ENCODE measurements at regions not wholly inside any gene's neighbourhood (a gene's known extent, or its start where the extent isn't known, plus 50 kb on each side); places are given as distances from the start of the nearest gene placed in this dataset.
"Not testable (repeated sequence)": the region's sequence is repeated elsewhere in the genome, so short reads cannot be mapped to it uniquely, and the experiment has no call there.

DNA sequence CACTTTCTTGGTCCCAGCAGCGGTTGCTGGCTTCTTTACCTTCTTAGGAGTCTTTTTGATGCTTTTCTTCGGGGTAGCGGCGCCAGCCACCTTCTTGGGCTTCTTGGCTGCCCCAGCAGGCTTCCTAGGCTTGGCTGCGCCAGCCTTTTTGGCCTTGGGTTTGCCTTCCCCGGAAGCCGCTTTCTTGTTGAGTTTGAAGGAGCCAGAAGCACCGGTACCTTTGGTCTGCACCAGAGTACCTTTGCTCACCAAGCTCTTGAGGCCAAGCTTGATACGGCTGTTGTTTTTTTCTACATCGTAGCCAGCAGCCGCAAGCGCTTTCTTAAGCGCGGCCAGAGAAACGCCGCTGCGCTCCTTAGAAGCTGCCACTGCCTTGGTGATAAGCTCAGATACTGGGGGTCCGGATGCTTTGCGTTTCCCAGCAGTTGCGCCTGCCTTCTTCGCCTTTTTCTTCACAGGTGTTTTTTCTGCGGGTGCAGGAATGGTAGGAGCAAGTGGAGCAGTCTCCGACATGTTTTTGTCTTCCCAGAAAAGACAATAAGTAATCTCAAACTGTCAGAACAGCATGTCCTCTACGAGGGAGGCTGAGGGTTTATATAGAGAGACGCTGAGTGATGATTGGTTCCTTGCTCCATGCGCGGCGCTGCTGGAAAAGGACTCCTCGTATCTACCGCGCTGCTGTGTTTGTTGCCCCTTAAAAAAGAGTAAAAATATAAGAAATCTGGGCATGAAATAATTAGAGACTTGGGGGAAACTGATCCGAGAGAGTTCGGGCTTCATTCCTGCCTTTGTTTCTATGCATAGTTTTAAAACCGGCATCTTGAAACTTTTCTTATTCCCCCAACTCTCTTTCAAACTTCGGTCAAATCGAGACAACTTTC is 130.3 kb upstream of the BTN3A2 start:
- Histone ChIP-seq H4K20me1 (ENCODE audit: control insufficient read depth, insufficient read depth, low read depth, low read length) (no peaks in the 10 kb centered on the region), H3K27ac (ENCODE audit: low read depth, low read length) (peak overlapping the region; percentile 91), H3F3A (ENCODE audit: control insufficient read depth, insufficient read depth) (peaks cover 51% of the 10 kb centered on the region), H3K4me3 (ENCODE audit: low read length) (peak overlapping the region; percentile 71), H3K36me3 (ENCODE audit: control insufficient read depth, low read length) (no peaks in the 10 kb centered on the region), H3K4me1 (ENCODE audit: control insufficient read depth, low read length) (peaks cover 53% of the 10 kb centered on the region), H3K4me2 (ENCODE audit: low read length) (peak overlapping the region; percentile 73), H3K9me3 (ENCODE audit: control insufficient read depth, insufficient read depth, low read length) (no peaks in the 10 kb centered on the region), H3K27me3 (ENCODE audit: control insufficient read depth, low read length) (no peaks in the 10 kb centered on the region), H3K9me2 (replicated peaks; ENCODE audit: control insufficient read depth, low read length) (no peaks in the 10 kb centered on the region), H3K79me2 (ENCODE audit: control insufficient read depth, low read length) (no peaks in the 10 kb centered on the region)
- TF ChIP-seq CTCF (IDR thresholded peaks at IDR 0.05; ENCODE audit: low read depth, low read length, poor library complexity, severe bottlenecking) = no peak
- no peak for TF ChIP-seq EZH2phosphoT487 (IDR thresholded peaks at IDR 0.05; ENCODE audit: borderline replicate concordance, low read length)

GRCh38 chr6:26235302-26235670 is 129.7 kb upstream of the BTN3A2 start:
- Histone ChIP-seq H3K79me2 (ENCODE audit: control insufficient read depth, low read length) (no peaks in the 10 kb centered on the region), H3K4me3 (ENCODE audit: low read length) (peak overlapping the region; percentile 71), H3K9me3 (ENCODE audit: control insufficient read depth, insufficient read depth, low read length) (no peaks in the 10 kb centered on the region), H4K20me1 (ENCODE audit: control insufficient read depth, insufficient read depth, low read depth, low read length) (no peaks in the 10 kb centered on the region), H3K4me1 (ENCODE audit: control insufficient read depth, low read length) (peaks cover 59% of the 10 kb centered on the region), H3K9me2 (replicated peaks; ENCODE audit: control insufficient read depth, low read length) (no peaks in the 10 kb centered on the region), H3K27ac (ENCODE audit: low read depth, low read length) (peak overlapping the region; percentile 91), H3F3A (ENCODE audit: control insufficient read depth, insufficient read depth) (peaks cover 50% of the 10 kb centered on the region), H3K36me3 (ENCODE audit: control insufficient read depth, low read length) (no peaks in the 10 kb centered on the region), H3K4me2 (ENCODE audit: low read length) (peak overlapping the region; percentile 73), H3K27me3 (ENCODE audit: control insufficient read depth, low read length) (no peaks in the 10 kb centered on the region)
- no peak for TF ChIP-seq EZH2phosphoT487 (IDR thresholded peaks at IDR 0.05; ENCODE audit: borderline replicate concordance, low read length)
- TF ChIP-seq CTCF (IDR thresholded peaks at IDR 0.05; ENCODE audit: low read depth, low read length, poor library complexity, severe bottlenecking) = no peak

GRCh38 chr6:26239415-26239814 is 125.6 kb upstream of the BTN3A2 start:
- H3K79me2 ChIP-seq (ENCODE audit: control insufficient read depth, low read length); H3K9me2 ChIP-seq (replicated peaks; ENCODE audit: control insufficient read depth, low read length); H3K27me3 ChIP-seq (ENCODE audit: control insufficient read depth, low read length); H3K36me3 ChIP-seq (ENCODE audit: control insufficient read depth, low read length); H4K20me1 ChIP-seq (ENCODE audit: control insufficient read depth, insufficient read depth, low read depth, low read length); H3K9me3 ChIP-seq (ENCODE audit: control insufficient read depth, insufficient read depth, low read length): not testable (repeated sequence)
- peak overlapping the region; percentile 71 for H3K4me3 ChIP-seq (ENCODE audit: low read length)
- H3K4me1 ChIP-seq (ENCODE audit: control insufficient read depth, low read length) = peaks cover 55% of the 10 kb centered on the region
- H3F3A ChIP-seq (ENCODE audit: control insufficient read depth, insufficient read depth) = peaks cover 29% of the 10 kb centered on the region
- H3K27ac ChIP-seq (ENCODE audit: low read depth, low read length) = peak overlapping the region; percentile 80
- peak overlapping the region; percentile 60 for H3K4me2 ChIP-seq (ENCODE audit: low read length)
